Right cardiac atrium (tissue), 5 donors: ENCODE measurements at regions not wholly inside any gene's neighbourhood (a gene's known extent, or its start where the extent isn't known, plus 50 kb on each side); places are given as distances from the start of the nearest gene placed in this dataset.

Source experiments
- ATAC-seq, 2 donors: fragments of 200-7000 bp; cut with Tn5 transposase; one replicate each; pipeline versions ENCODE4 v1.8.0 to v1.9.1; 2020; ENCODE audit warnings: moderate library complexity in 2 of 2, mild to moderate bottlenecking in 1 of 2
- DNase-seq, 3 donors: peaks; one replicate each; pipeline ENCODE4 v3.0.0-alpha.2; 2020
- H3K27ac ChIP-seq: one replicate; pipeline ENCODE4 v1.5.1; 2013; ENCODE audit warnings: mild to moderate bottlenecking, low read length, control low read depth, moderate library complexity
- H3K27me3 ChIP-seq: one replicate; pipeline ENCODE4 v1.6.1; 2013; ENCODE audit not compliant: control insufficient read depth, insufficient read depth
- H3K4me1 ChIP-seq: one replicate; pipeline ENCODE4 v1.6.1; 2013; ENCODE audit warnings: low read length; ENCODE audit not compliant: control insufficient read depth, insufficient read depth
- H3K4me3 ChIP-seq: one replicate; pipeline ENCODE4 v1.5.1; 2013; ENCODE audit warnings: low read length, control low read depth
- H3K9me3 ChIP-seq: one replicate; pipeline ENCODE4 v1.6.1; 2013; ENCODE audit warnings: low read length; ENCODE audit not compliant: control insufficient read depth
- WGBS: extraction: QIAGEN DNeasy Blood & Tissue Kit; methylation state at CpG from one replicate; pipeline ENCODE4 v1.1.7; 2013; 5-methylcytosine and 5-hydroxymethylcytosine counted together
- intact Hi-C, 4 donors: fragments of 100-400 bp; cut with DNase I; formaldehyde crosslinking; loops; one replicate each; pipeline versions ENCODE4 v1.11.0 to v1.14.0; 2022 to 2023
- donor health status: healthy with polysubstance abuse.
- donor health status: DM: no; HTN: yes; CAD: no.
- donor health status: DM: no; HTN: no; CAD: no.
- donor health status: DM: no; HTN: yes; CAD: no; lungs with severe emphysema.
- donor health status: DM: yes; HTN: yes; CAD: no.

- no peak for ATAC-seq
- H3K4me3 ChIP-seq: no peak overlapping the region
- 75% methylated on average over 37 of the region's 37 CpGs for WGBS
- H3K9me3 ChIP-seq: no peaks in the 10 kb centered on the region
- intact Hi-C loops: no loop called here
- no peak for DNase-seq
- H3K4me1 ChIP-seq: no peaks in the 10 kb centered on the region
- no peaks in the 10 kb centered on the region for H3K27me3 ChIP-seq
- no peak overlapping the region for H3K27ac ChIP-seq
Observed at GRCh38 chr2:3059141-3059925, 318.3 kb downstream of the EIPR1 start.

DNA sequence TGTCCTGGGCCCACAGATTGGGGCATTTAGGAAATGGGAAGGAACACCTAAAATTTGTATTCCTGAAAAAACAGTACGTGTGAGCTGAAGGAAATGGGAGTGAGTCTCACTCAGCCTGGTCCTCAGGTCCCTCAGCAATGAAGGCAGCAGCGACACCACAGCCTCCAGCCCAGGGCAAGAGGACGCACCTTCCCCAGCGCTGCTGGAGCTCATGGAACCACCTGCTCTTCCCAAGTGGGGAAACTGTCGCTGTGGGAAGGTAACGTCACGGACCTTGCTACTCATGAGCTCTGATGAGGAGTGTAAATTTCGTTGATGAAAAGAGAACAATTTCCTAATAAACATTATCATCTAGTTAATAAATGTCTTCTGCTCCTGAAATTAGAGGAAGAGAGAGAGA, 323.6 kb downstream of the EIPR1 start:
- ATAC-seq: no peak
- Histone ChIP-seq H3K27ac (no peak overlapping the region), H3K4me1 (no peaks in the 10 kb centered on the region), H3K4me3 (no peak overlapping the region), H3K9me3 (no peaks in the 10 kb centered on the region), H3K27me3 (no peaks in the 10 kb centered on the region)
- no peak for DNase-seq
- 88% methylated on average over 8 of the region's 8 CpGs for WGBS
- intact Hi-C loops: no loop called here

- no peak for DNase-seq
- ATAC-seq: no peak
- no peaks in the 10 kb centered on the region for H3K9me3 ChIP-seq
- 62% methylated on average over 5 of the region's 5 CpGs for WGBS
- H3K4me1 ChIP-seq: no peaks in the 10 kb centered on the region
- H3K27ac ChIP-seq: no peak overlapping the region
- no peaks in the 10 kb centered on the region for H3K27me3 ChIP-seq
- intact Hi-C loops: no loop called here
- no peak overlapping the region for H3K4me3 ChIP-seq
Observed at GRCh38 chr2:3051266-3051665, 326.4 kb downstream of the EIPR1 start.

DNA sequence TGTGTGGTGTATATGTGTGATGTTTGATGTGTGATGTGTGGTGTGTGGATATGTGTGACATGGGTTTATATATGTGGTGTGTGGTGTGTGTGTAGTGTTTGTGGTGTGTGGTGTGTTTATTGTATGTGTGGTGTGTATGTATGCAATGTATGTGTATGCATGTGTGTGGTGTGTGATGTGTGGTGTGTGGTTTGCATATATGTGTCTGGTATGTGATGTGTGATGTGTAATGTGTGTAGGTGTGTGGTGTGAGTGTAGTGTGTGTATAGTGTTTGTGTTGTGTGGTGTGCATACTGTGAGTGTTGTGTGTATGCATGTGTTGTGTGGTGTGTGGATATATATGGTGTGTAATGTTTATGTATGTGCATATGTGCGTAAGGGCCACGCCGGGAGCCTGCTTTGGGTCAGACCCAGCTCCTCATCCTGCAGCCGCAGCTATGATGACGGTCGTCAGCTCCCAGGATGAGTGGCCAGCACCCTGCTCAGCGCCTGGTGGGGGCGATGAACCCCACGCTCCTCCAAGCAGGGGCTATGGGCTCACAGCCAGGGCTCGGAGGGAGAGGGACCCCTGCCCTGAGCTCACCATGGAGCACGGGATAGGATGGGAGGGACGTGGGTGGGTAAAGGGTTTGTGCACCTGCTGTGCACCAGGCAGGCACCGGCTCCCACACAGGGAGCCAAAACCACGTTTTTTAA, 331.3 kb downstream of the EIPR1 start:
- WGBS: 83% methylated on average over 14 of the region's 14 CpGs
- intact Hi-C loops: no loop called here

GRCh38 chr2:3045318-3045921, 332.2 kb downstream of the EIPR1 start:
- intact Hi-C loops: no loop called here
- WGBS: 90% methylated on average over 10 of the region's 10 CpGs
- no peaks in the 10 kb centered on the region for H3K27me3 ChIP-seq
- no peak overlapping the region for H3K27ac ChIP-seq
- no peaks in the 10 kb centered on the region for H3K9me3 ChIP-seq
- DNase-seq (no peak), ATAC-seq (no peak)
- no peak overlapping the region for H3K4me3 ChIP-seq
- H3K4me1 ChIP-seq: no peaks in the 10 kb centered on the region

More for the DNA sequence above, 331.3 kb downstream of the EIPR1 start:
- Histone ChIP-seq H3K4me1 (no peaks in the 10 kb centered on the region), H3K4me3 (no peak overlapping the region), H3K27me3 (no peaks in the 10 kb centered on the region), H3K9me3 (no peaks in the 10 kb centered on the region), H3K27ac (no peak overlapping the region)
- ATAC-seq (no peak), DNase-seq (no peak)

DNA sequence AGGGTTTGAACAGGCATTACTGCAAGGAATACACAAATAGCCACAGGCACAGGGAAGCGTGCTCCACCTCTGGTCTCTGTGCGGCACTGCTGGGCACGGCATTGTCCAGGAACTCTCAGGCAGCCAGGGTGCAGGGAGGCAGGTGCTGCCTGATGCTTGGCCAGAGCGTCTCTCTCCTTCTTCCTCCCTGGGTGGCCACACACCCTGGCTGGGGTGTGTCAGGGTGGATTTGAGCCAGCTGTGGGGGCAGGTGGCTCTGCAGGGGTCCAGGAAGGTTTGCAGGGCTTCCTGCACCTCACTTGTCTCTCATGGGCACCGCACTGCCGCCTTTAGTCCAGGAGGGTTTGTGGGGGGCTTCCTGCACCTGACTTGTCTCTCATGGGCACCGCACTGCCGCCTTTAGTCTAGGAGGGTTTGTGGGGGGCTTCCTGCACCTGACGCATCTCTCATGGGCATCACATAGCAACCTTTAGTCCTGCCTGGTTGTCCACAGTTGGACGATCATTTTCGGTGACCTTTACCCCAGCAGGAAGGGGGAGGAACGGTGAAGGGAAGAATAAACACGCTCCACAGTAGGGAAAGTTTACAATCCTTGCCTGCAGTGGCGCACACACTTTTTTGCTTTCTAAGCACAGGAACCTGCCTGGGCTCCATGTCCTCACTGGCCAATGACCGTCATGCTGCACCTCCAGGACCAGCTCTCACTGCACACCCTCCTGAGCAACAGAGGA, 332.9 kb downstream of the EIPR1 start:
- no peaks in the 10 kb centered on the region for H3K9me3 ChIP-seq
- no peaks in the 10 kb centered on the region for H3K27me3 ChIP-seq
- WGBS: 85% methylated on average over 15 of the region's 15 CpGs
- ATAC-seq (no peak), DNase-seq (no peak)
- H3K27ac ChIP-seq: no peak overlapping the region
- no peaks in the 10 kb centered on the region for H3K4me1 ChIP-seq
- intact Hi-C loops: no loop called here
- no peak overlapping the region for H3K4me3 ChIP-seq

DNA sequence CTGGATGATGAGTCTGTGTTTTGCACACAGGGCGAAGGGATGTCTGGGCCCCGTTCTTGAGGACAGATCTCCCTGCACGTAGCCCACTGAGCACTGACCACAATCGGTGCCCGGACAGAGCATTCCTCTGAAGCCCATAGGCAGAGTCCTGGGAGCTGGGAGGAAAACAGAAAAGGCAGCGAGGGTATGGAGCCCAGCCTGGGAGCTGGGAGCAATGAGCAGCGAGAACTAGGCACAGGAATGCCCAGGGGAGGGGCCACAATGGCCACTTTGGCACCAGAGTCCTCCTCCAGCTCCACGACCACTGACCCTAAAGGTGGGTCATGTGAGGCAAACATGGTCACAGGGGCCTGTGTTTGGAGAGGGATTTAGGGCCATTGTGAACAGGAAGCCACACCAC, 333.9 kb downstream of the EIPR1 start:
- H3K27ac ChIP-seq: no peak overlapping the region
- H3K4me1 ChIP-seq: no peaks in the 10 kb centered on the region
- DNase-seq (no peak), ATAC-seq (no peak)
- 93% methylated on average over 8 of the region's 8 CpGs for WGBS
- no peak overlapping the region for H3K4me3 ChIP-seq
- intact Hi-C loops: no loop called here
- H3K9me3 ChIP-seq: no peaks in the 10 kb centered on the region
- H3K27me3 ChIP-seq: no peaks in the 10 kb centered on the region

DNA sequence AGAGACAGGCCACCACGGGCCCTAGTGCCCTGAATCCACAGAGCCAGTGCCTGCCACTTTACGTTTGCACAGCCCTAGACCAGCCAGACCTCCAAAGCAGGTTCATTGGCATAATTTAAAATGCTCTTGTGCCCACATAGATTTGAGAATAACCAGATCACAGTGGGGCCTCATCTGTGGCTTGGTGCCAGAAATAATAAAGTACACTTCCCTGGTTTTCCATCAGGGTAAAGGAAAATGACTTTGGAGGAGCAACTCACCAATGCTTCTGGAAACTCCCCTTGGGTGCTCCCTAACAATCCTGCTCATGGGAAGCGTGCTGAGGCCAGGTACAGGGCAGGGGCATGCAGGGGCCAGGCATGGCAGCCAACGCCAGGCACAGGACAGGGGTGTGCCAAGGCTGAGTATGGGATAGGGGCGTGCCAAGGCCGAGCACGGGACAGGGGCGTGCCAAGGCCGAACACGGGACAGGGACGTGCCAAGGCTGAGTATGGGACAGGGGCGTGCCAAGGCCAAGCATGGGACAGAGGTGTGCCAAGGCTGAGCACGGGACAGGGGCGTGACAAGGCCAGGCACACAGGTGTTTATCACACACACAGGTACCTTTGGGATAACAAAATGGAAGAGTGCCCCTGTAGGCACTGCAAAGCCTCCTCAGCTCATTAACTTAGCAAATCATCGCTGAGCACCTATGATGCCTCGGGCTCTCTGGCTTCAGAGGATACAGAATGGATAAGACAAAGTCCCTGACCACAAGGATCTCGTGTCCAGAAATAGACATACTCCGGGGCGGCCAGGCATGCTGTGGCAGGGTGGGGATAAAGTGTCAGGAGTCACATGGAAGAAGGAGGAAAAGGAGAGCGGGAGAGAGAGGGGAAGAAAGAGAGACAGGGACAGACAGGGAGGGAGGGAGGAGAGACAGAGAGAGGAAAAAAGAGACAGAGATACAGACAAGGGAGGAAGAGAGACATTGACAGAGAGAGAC, 334.7 kb downstream of the EIPR1 start:
- Histone ChIP-seq H3K27me3 (no peaks in the 10 kb centered on the region), H3K4me1 (no peaks in the 10 kb centered on the region), H3K4me3 (no peak overlapping the region), H3K9me3 (no peaks in the 10 kb centered on the region), H3K27ac (no peak overlapping the region)
- intact Hi-C loops: no loop called here
- 74% methylated on average over 20 of the region's 20 CpGs for WGBS
- DNase-seq: no peak
- ATAC-seq: no peak

GRCh38 chr2:3041841-3042600, 335.6 kb downstream of the EIPR1 start:
- peak; percentile 40 to 88 for ATAC-seq
- no peaks in the 10 kb centered on the region for H3K4me1 ChIP-seq
- no peaks in the 10 kb centered on the region for H3K27me3 ChIP-seq
- 41% methylated on average over 25 of the region's 25 CpGs for WGBS
- no peaks in the 10 kb centered on the region for H3K9me3 ChIP-seq
- intact Hi-C loops: no loop called here
- H3K4me3 ChIP-seq: no peak overlapping the region
- H3K27ac ChIP-seq: no peak overlapping the region
- DNase-seq: peak; percentile 71 to 80 (median 78)

DNA sequence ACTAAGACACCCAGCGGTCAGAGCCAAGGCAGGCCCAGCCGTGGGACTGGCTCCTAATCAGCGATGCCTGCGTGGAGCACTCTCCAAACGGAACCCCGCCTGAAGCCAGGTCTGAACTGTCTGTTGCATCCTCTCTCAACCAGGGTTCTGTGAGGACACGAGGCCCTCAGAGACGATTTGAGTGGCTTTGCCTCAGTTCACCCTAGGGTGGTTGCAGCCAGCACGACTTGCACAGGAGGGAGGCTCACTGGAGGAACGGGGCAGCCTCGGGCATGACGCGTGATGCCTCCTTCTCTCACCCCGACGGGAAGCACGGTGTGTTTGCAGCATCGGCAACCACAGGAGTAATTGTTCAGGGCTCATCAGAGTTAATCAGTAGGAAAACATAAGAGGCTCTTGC, 336.4 kb downstream of the EIPR1 start:
- no peak overlapping the region for H3K4me3 ChIP-seq
- no peaks in the 10 kb centered on the region for H3K4me1 ChIP-seq
- DNase-seq (no peak), ATAC-seq (peak in 1 of 2 donors; percentile 16)
- H3K27me3 ChIP-seq: no peaks in the 10 kb centered on the region
- intact Hi-C loops: no loop called here
- 70% methylated on average over 17 of the region's 17 CpGs for WGBS
- H3K9me3 ChIP-seq: no peaks in the 10 kb centered on the region
- H3K27ac ChIP-seq: no peak overlapping the region
